ENCODE measurements at regions not wholly inside any gene's neighbourhood (a gene's known extent, or its start where the extent isn't known, plus 50 kb on each side); places are given as distances from the start of the nearest gene placed in this dataset.

- TF ChIP-seq CTCF (IDR thresholded peaks at IDR 0.05 in 8 of 11, conservative IDR thresholded peaks at IDR 0.05 in 3 of 11) (no peak), POLR2AphosphoS5 (IDR thresholded peaks at IDR 0.05) (no peak), POLR2A (IDR thresholded peaks at IDR 0.05) (no peak)
Measured at GRCh38 chr6:159493231-159493897, 199.7 kb downstream of the SOD2 start.

Measured in spleen (tissue), 7 donors.